GM19395 (cell line): ENCODE measurements at regions not wholly inside any gene's neighbourhood (a gene's known extent, or its start where the extent isn't known, plus 50 kb on each side); places are given as distances from the start of the nearest gene placed in this dataset.

ENCODE experiments used
- ATAC-seq: cut with Tn5 transposase; IDR thresholded peaks from one replicate; pipeline ENCODE4 v1.9.1; 2021; ENCODE audit warnings: mild to moderate bottlenecking, moderate library complexity; ENCODE audit not compliant: unreplicated experiment

- no peak for ATAC-seq
Measured at GRCh38 chr2:9137379-9138150, 69.0 kb upstream of the ASAP2 start.

GRCh38 chr2:9135822-9136558, 70.6 kb upstream of the ASAP2 start:
- ATAC-seq = no peak

DNA sequence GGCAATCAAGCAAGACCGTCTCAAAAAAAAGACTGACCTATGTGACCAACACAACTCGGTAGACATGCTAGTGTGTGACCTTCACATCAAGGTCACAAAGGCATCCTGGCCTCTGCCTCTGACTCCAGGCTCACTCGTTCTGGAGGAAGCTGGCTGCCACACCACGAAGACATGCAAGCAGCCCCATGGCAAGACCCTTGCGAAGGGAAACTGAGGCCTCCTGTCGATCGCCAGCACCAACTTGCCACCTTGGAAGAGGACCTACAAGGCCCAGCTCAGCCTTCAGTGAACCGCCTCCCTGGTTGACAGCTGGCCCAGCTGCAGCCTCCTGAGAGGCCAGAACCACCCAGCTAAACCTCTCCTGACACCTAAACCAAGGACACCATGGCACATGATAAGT, 79.3 kb upstream of the ASAP2 start:
- no peak for ATAC-seq

DNA sequence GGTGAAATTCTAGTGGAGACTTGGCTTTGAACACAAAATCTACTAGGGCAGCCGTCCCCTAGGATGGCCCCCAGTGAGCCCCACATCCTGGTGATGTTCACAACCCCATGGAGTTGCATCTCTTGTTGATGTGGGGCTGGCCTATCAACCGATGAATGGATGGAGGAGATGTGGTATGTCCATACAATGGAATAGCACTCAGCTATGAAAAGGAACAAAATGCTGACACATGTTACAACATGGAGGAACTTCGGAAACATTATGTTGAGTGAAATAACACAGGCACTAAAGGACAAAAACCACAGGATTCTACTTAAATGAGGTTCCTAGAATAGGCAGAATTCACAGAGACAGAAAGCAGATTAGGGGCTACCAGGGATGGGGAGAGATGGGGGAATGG, 80.1 kb upstream of the ASAP2 start:
- ATAC-seq = no peak

DNA sequence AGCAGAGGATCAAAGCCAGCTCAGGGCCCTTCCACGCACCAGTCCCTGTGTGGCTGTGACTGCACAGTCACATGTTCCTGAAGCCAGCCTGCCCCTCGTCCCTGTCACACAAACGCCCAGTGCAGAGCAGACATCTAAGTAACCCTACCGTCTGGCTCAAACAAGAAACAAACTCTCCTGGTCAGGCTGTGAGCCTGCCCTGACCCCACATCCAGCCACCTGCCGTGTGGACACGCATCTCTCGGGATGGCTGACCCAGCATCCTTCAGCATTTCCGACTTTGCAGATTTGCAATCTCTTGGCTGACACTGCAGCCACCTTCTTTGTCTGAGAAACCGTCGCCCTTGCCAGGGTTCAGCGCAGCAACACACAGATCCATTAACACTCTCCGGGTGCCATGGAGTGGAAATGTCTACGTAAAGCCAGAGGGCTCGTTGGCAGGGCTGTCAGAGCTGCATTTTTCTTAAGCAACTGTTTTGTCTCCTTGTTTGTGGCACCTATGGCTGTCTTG, 82.3 kb upstream of the ASAP2 start:
- no peak for ATAC-seq

GRCh38 chr2:9123069-9123468, 83.5 kb upstream of the ASAP2 start:
- no peak for ATAC-seq

DNA sequence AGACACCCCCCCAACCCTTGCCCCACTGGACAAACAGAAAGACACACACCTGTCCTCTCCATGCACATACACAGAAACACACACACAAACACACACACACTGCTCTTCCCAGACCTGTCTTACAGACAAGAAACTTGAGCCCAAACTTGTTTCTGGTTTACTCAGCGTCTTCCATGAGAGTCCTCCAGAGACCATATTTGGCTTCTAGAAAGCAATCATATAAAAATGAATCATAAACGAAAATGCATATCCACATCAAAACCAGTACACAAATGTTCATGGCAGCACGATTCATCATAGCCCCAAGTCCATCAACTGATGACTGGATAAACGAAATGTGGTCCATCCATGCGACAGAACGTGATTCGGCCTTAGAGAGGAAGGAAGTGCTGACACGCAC, 84.2 kb upstream of the ASAP2 start:
- no peak for ATAC-seq

GRCh38 chr2:9118383-9118960, 88.1 kb upstream of the ASAP2 start:
- no peak for ATAC-seq

- ATAC-seq = no peak
Measured at GRCh38 chr2:9115229-9115628, 91.4 kb upstream of the ASAP2 start.

- ATAC-seq = no peak
Measured at GRCh38 chr2:9114458-9114857, 92.2 kb upstream of the ASAP2 start.

- no peak for ATAC-seq
Measured at GRCh38 chr2:9113916-9114315, 92.7 kb upstream of the ASAP2 start.

GRCh38 chr2:9113262-9113661, 93.3 kb upstream of the ASAP2 start:
- ATAC-seq = no peak

DNA sequence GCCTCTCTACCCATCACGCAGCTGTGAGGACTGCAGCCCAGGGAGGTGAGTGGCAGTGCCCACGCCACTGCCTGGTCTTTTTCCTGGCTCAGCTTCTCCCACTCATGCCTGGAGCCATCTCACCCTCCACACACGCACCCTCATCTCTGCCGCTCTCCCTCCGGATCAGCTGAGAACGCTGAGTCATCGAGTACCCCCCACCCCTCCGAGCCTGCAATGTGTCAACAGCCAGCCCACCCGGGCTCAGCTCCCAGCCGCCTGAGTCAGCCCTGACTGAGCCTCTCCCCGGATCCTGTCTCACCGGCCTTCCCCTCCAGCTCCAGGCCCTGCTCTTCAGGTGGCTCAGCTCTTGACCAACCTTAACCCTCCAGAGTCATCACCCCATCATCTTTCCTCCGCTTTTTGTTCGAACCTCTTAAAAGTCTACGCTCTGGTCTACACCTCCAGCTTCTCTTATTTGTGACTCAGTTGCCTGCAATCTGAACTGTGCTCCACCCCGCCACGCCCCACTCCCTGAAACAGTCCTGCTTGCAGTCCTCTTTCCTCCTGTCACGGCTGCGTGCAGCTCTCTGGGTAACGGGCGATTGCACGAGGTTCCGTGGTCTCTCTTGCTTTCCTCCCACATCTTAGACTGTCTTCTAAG, 94.4 kb upstream of the ASAP2 start:
- no peak for ATAC-seq

DNA sequence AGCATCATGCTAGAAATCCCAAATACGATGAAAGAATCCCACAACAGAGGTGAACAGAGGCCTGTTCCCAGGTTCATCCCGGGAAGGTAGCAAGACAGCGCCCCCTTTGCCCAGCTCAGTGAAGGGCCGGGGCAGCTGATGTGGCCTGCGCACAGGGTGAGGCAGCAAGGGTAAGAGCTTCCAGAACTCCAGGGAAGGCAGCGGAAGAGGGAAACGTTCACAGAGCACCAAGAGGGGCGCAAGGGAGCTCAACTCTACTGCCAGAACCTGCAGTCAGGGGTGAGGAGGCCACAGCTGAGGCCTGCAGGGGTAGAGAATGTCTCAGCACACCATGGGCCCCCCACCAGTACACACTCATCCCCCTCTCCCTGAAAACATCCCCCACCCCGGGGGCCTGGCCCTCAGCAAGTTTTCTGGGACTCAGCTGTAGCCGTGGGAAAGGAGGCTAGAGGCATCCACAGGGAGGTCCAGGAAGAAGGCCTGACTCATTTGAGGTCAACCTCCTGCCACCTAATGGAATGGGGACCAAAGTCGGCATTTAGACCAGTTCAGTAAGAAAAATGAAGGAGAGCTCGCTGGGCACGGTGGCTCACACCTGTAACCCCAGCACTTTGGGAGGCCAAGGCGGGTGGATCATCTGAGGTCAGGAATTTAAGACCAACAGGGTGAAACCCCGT, 95.6 kb upstream of the ASAP2 start:
- ATAC-seq = no peak

DNA sequence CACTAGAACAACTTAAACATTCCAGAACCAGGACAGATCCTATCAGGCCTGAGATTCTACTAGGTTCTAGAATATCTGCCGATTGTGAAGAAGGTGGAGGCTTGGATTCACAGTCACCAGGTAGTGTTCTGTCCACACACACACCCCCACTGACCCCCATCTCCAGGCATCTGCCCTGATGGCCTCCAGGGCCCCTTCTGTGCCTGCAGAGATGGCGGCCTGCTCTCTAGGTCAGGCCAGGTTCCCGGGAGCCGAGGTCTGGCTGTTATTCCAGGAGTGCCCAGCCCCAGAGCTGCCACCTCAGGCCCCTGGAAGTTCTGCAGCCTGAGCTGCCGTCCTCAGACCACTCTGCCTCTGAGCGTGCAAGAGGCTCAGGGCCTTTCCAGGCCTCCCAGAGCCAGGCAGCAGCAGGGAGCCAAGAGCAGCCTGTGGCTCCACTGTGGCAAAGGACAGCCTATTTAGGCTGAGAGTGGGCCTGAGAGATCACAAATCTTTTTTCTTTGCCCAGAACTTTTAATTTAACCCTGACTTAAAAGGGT, 96.2 kb upstream of the ASAP2 start:
- no peak for ATAC-seq

- no peak for ATAC-seq
Measured at GRCh38 chr2:9109871-9110270, 96.7 kb upstream of the ASAP2 start.

DNA sequence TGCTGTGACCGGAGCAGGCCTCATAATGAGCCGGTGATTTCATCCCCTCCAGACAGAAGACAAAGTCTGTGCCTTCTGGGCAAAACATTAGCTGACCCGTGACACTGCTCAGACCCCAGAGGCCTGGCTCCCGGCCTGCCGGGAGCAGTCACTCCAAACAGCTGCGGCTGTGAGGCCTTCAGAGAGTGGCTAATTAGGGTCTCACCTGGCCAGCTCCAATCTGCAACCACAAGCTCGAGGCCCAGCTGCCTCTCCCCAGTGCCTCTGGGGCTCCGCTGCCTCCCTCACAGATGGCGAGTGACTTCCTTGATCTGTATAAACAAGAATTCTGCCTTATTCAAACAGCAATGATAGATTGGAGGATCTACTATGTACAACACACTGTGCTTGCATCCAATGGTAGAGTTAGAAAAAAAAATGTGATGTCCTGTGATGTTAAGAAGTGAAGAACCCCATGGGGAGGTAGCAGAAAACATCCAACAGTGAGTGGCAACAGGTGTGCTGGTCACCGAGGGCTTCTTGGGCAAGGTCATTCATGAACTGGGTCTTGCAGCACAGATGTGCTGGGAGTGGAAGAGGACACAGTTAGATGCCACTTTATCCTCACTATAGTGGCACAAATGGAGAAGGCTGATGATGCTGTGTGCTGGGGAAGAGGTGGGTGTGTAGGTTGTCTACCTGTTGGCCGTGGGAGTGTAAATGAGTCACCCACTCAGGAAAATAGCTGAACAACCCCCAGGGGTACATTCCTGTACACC, 98.2 kb upstream of the ASAP2 start:
- no peak for ATAC-seq

- ATAC-seq = no peak
Measured at GRCh38 chr2:9107168-9108025, 99.2 kb upstream of the ASAP2 start.
